DND-41 (cell line): ENCODE measurements at regions not wholly inside any gene's neighbourhood (a gene's known extent, or its start where the extent isn't known, plus 50 kb on each side); places are given as distances from the start of the nearest gene placed in this dataset.

Source experiments
- CTCF ChIP-seq: IDR thresholded peaks from 2 replicates; pipeline ENCODE4 v1.5.1; 2012; ENCODE audit warnings: borderline replicate concordance, low read length, moderate library complexity, mild to moderate bottlenecking; ENCODE audit not compliant: poor library complexity, severe bottlenecking; ENCODE audit errors: extremely low read depth
- EZH2 ChIP-seq: IDR thresholded peaks from 3 replicates; pipeline ENCODE4 v1.6.1; 2012; ENCODE audit warnings: borderline replicate concordance, low read depth, mild to moderate bottlenecking, moderate library complexity, low read length, inconsistent platforms; ENCODE audit not compliant: severe bottlenecking

DNA sequence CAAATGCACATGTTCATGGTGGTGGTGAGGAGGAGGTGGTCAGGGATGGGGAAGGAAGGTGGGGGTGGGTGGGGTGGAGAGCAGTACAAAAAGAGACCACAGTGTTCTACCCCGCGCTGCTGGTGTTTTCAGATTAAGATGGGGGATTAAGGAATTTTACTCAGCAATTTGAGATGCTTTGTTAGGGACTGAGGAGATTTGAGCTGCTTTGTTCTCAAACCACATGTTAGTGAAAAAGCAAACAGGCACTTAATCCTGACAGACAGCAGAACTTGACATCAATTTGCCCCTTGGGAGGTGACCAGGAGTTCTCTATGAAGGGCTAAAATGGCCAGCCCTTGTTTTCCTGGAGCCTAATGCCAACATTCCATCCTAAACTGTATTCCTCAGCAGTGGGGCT is 244.5 kb downstream of the MEIS1 start:
- TF ChIP-seq CTCF = no peak
- no peak for TF ChIP-seq EZH2
